HG03045 (cell line): ENCODE measurements at regions not wholly inside any gene's neighbourhood (a gene's known extent, or its start where the extent isn't known, plus 50 kb on each side); places are given as distances from the start of the nearest gene placed in this dataset.

Experiments
- ATAC-seq: cut with Tn5 transposase; IDR thresholded peaks from one replicate; pipeline ENCODE4 v1.9.1; 2021; ENCODE audit warnings: mild to moderate bottlenecking, moderate library complexity; ENCODE audit not compliant: unreplicated experiment

GRCh38 chr1:201706109-201706508, 122.8 kb upstream of the IPO9 start:
- ATAC-seq, result no peak

- no peak for ATAC-seq
Measured at GRCh38 chr1:201707027-201707426, 121.9 kb upstream of the IPO9 start.

- ATAC-seq, result no peak
Measured at GRCh38 chr1:201707656-201708055, 121.3 kb upstream of the IPO9 start.

GRCh38 chr1:201708085-201708512, 120.9 kb upstream of the IPO9 start:
- no peak for ATAC-seq

GRCh38 chr1:201708691-201709090, 120.3 kb upstream of the IPO9 start:
- no peak for ATAC-seq

DNA sequence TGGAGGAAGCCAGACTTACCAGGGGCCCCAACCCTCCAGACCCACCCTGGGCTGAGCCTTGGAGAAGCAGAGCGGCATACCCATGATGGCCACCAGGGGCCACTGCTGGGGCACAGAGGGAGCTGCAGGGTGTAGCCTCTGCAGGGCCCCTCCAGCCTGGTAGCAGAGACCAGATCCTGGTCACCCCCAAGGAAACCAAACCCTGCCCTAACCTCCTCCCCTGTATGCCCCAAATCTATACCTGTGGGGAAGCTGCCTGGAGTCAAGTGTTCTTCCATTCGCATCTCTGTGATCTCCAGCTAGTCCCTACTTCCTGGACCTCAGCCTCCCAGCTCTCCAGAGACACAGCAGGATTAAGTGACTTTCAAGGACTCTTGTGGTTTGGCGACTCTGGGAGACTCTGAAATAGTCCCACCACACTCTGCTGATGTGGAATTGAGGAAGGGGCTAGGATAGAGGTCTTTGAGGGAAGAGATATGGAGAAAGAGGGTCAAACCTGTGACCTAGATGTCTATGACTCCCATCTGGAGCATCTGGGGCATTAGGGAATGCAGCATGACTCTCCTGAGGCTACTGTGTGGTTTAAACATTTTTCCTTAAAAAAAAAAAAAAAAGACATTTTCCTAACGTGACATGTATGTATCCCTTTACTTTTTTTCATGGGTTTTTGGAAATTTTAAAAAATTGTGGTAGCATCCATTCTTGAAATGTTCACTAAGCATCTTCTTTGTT, 119.2 kb upstream of the IPO9 start:
- peak; percentile 72 for ATAC-seq

- ATAC-seq, result no peak
Measured at GRCh38 chr1:201710632-201711597, 118.0 kb upstream of the IPO9 start.

- ATAC-seq, result no peak
Measured at GRCh38 chr1:201711811-201712210, 117.1 kb upstream of the IPO9 start.

- no peak for ATAC-seq
Measured at GRCh38 chr1:201712387-201713085, 116.4 kb upstream of the IPO9 start.

- no peak for ATAC-seq
Measured at GRCh38 chr1:201713086-201713810, 115.7 kb upstream of the IPO9 start.

GRCh38 chr1:201714542-201715329, 114.2 kb upstream of the IPO9 start:
- no peak for ATAC-seq

DNA sequence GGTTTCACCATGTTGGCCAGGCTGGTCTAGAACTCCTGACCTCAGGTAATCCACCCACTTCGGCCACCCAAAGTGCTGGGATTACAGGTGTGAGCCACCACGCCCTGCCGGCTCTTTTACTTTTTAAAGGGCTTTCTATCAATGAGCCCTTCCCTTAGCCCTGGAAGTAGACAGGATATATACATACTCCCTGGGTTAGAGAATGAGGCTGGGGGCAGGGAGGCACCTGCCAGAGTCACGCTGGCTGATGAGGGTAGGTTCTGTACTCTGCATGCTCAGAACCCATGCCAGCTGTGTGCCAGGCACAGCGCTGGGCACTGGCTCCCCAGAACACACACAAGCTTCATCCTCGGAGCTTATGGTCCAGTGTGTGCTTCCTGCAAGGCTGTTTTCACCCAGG, 113.6 kb upstream of the IPO9 start:
- ATAC-seq, result no peak

GRCh38 chr1:201715801-201716741, 112.9 kb upstream of the IPO9 start:
- peak; percentile 42 for ATAC-seq

DNA sequence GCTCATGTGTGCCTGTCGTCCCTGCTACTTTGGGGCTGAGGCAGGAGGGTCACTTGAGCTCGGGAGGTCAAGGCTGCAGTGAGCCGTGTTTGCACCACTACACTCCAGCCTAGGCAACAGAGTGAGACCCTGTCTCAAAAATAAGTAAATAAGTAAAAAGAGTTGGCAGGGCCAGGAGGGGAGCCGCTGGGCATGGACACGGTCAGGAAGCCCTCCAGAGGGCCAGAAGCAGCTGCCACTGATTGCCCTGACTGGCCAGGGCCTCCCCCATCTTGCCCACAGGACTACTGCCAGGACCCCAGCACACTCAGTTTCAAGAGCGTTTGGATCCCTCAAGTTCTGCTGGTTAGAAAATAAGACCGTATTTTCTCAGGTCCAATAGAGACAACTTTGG, 112.2 kb upstream of the IPO9 start:
- no peak for ATAC-seq

DNA sequence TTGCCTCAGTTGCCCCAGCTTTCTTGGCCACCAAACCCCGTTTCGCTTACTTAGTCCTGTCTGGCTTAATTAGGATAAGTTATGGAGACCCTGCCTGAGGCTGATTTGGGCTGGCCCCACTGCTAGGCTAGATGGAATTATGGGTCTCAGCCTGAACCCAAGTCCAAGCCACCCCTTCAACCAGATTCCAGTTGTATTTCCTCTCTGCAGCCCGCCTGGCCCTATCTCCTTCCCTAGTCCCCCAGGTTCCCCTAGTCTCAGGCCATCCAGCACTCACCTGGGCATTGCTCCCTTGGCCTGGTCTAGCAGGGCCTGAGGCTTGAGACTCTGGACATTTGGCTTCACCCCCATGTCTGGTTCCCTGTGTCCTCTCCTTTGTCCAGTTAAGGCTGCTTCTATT, 111.7 kb upstream of the IPO9 start:
- ATAC-seq, result no peak

DNA sequence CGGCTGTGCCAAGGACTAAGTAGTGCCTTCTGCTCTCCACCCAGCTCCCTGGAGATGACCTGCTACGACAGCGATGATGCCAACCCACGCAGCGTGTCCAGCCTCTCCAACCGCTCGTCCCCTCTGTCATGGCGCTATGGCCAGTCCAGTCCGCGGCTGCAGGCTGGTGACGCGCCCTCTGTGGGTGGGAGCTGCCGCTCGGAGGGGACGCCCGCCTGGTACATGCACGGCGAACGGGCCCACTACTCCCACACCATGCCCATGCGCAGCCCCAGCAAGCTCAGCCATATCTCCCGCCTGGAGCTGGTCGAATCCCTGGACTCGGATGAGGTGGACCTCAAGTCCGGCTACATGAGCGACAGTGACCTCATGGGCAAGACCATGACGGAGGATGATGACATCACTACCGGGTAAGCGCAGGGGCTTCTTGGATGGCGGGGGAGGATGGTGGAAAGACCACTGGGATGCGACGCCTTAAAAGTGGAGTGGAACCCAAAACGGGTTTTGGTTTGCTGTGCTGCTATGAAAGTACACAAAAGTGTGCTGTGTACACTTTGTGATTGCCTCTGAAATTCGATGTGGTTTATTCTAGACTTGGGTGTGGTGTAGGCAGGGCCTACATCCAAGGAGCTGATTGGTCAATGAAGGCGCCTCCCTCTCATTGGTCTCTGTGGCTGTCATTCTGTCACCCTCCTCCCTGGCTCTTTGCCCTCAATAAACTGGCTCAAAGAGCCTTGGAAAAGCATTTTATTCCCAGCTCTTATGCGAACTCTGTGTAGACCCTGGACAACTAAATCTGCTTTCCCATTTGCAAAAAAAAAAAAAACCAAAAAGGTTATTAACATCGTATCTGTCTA, 110.4 kb upstream of the IPO9 start:
- ATAC-seq, result no peak

DNA sequence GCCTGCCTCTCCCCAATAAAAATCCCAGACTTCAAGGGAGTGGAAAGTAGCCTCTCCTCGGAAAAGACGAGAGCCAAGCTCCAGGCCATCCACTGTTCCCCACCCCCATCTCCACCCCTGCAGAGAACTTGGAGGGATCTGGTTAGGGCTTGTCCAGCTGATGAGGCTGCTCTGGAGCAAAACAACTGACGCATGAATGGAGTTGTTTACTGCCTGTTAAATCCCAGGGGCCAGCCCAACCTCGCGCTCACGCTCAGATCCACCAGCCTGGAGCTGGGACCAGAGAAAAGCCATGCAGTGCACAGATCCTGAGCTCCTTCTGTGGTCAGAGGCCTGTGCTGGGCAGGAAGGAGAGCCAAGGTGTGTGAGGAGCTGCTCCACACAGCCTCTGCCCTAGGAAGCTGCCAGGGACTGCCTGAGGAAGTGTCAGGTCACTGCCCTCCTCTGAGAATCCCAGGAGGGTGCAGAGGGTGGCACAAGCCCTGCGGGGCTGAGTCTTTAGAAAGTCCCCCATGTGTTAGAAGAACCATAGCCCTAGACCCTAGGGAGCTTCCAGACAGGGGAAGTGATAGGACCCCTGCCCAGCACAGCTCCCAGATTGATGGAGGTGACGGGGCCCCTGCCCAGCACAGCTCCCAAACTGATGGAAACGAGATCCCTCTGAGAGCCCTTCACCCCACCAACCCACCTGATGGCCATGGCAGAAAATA, 109.0 kb upstream of the IPO9 start:
- no peak for ATAC-seq
